ENCODE measurements at regions not wholly inside any gene's neighbourhood (a gene's known extent, or its start where the extent isn't known, plus 50 kb on each side); places are given as distances from the start of the nearest gene placed in this dataset.

DNA sequence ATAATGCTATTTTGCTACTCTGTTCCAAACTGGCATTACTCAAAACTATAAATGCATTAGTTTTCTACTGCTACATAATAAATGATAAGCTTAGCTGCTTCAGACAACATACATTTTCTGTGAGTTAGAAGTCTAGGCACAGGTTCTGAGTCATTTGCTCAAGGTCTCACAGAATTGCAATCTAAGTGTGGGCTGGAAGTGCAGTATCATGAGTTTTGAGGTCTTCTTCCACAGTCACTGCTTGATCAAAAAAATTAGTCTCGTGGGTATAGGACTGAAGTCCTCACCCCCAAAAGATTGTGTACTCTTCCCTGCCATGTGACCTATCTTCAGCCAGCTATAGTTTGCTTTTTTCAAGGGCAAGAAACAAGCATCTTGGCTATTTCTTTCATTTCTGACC is 676.9 kb downstream of the ADCYAP1 start:
- no peaks in the 10 kb centered on the region for H3K4me1 ChIP-seq (ENCODE audit: insufficient read depth, low read length)
- Mint-ChIP-seq H3K36me3 (no peaks in the 10 kb centered on the region), H3K4me1 (peaks cover 0 to 2% (median 0%) of the 10 kb centered on the region in 4 donors), H3K4me3 (no peak overlapping the region), H3K27me3 (peaks cover 2 to 6% of the 10 kb centered on the region in 2 donors), H3K9me3 (no peaks in the 10 kb centered on the region), H3K27ac (no peak overlapping the region)
- H3K27me3 ChIP-seq (ENCODE audit: insufficient read depth, low read length): no peaks in the 10 kb centered on the region
- no peak overlapping the region for H3K4me3 ChIP-seq (ENCODE audit: low read length in 2 of 2)
- no peak for DNase-seq
- intact Hi-C loops (cut with micrococcal nuclease): no loop called here
- H3K36me3 ChIP-seq (ENCODE audit: insufficient read depth, low read length): no peaks in the 10 kb centered on the region
- H3K27ac ChIP-seq (ENCODE audit: low read depth, low read length): no peak overlapping the region
- no peaks in the 10 kb centered on the region for H3K9me3 ChIP-seq (ENCODE audit: control insufficient read depth in 1 of 2, low read length in 2 of 2)
- POLR2A ChIA-PET (ENCODE audit: partially characterized antibody): no interaction called here
- CTCF ChIA-PET (ENCODE audit: partially characterized antibody): no interaction called here

DNA sequence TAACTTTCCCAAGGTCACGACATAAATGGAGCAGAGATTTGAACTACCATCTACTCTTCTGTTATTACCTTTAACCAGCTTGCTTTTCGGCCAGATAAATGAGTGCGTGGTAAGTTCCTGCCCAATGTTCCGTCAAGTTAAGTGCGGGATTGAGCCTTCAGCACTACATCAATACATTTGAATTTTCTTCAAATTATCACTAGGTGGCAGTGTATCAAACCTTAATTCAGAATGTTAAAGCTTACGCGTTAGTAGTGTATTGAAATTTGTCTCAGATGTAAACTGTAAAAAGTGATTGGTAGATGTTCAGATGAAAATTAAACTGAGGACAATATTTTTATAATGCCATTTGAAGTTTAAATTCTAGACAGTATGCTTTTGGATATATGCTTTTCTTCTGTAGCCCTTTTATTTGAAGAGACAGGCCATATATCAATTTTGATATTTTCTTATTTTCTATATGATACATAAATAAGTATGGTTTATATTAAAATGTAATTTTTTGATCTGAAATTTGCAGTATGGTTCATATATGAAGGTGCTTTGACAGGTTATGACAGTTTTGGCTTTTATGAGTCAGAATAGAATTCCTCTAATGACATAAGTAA is 681.3 kb downstream of the ADCYAP1 start:
- POLR2A ChIA-PET (ENCODE audit: partially characterized antibody): no interaction called here
- H3K36me3 Mint-ChIP-seq: no peaks in the 10 kb centered on the region
- DNase-seq: peak in 1 of 5 donors; percentile 2

DNA sequence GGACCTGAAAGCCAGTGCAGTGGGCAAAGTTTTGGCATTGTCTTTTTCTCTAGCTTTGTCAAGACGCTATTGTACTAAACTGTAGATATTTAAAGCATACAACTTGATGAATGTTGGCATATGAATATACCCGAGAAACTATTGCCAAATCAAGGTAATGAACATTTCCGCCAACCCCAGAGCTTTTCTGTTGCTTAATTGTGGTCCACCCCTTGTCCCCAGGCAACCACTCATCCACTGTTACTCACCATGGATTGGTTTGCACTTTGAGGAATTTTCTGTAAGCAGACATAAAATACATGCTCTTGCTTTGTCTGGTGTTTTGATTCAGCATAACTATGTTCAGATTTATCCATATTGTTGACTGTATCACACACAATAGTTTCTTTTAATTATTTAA is 688.4 kb downstream of the ADCYAP1 start:
- Mint-ChIP-seq H3K27ac (no peak overlapping the region), H3K4me3 (no peak overlapping the region), H3K27me3 (no peaks in the 10 kb centered on the region), H3K4me1 (peaks cover 0 to 1% (median 0%) of the 10 kb centered on the region in 4 donors), H3K9me3 (peaks cover 0 to 2% (median 0%) of the 10 kb centered on the region in 8 donors), H3K36me3 (no peaks in the 10 kb centered on the region)
- ChIA-PET POLR2A (ENCODE audit: partially characterized antibody) (no interaction called here), CTCF (ENCODE audit: partially characterized antibody) (no interaction called here)
- no peak for DNase-seq
- H3K36me3 ChIP-seq (ENCODE audit: insufficient read depth, low read length): no peaks in the 10 kb centered on the region
- H3K27ac ChIP-seq (ENCODE audit: low read depth, low read length): no peak overlapping the region
- intact Hi-C loops (cut with micrococcal nuclease): no loop called here
- no peaks in the 10 kb centered on the region for H3K9me3 ChIP-seq (ENCODE audit: control insufficient read depth in 1 of 2, low read length in 2 of 2)
- H3K27me3 ChIP-seq (ENCODE audit: insufficient read depth, low read length): no peaks in the 10 kb centered on the region
- H3K4me3 ChIP-seq (ENCODE audit: low read length in 2 of 2): no peak overlapping the region
- no peaks in the 10 kb centered on the region for H3K4me1 ChIP-seq (ENCODE audit: insufficient read depth, low read length)

More for the DNA sequence above, 681.3 kb downstream of the ADCYAP1 start:
- Histone ChIP-seq H3K4me1 (ENCODE audit: insufficient read depth, low read length) (no peaks in the 10 kb centered on the region), H3K27ac (ENCODE audit: low read depth, low read length) (no peak overlapping the region), H3K27me3 (ENCODE audit: insufficient read depth, low read length) (no peaks in the 10 kb centered on the region), H3K4me3 (ENCODE audit: low read length in 2 of 2) (no peak overlapping the region), H3K36me3 (ENCODE audit: insufficient read depth, low read length) (no peaks in the 10 kb centered on the region), H3K9me3 (ENCODE audit: control insufficient read depth in 1 of 2, low read length in 2 of 2) (no peaks in the 10 kb centered on the region)
- Mint-ChIP-seq H3K9me3 (no peaks in the 10 kb centered on the region), H3K4me3 (no peak overlapping the region), H3K27me3 (peaks cover 2 to 3% of the 10 kb centered on the region in 2 donors), H3K27ac (no peak overlapping the region), H3K4me1 (peaks cover 0 to 2% (median 0%) of the 10 kb centered on the region in 4 donors)
- CTCF ChIA-PET (ENCODE audit: partially characterized antibody): interaction anchor here (1.2 to 1.9 kb wide), 5 partner anchors 11 to 961 kb away, joined by 3 to 9 read pairs (median 4); no protein-coding TSS in a partner anchor
- intact Hi-C loops (cut with micrococcal nuclease): loop anchor here (1.0 kb wide), 2 partner anchors 956 to 961 kb away; no protein-coding TSS in a partner anchor

DNA sequence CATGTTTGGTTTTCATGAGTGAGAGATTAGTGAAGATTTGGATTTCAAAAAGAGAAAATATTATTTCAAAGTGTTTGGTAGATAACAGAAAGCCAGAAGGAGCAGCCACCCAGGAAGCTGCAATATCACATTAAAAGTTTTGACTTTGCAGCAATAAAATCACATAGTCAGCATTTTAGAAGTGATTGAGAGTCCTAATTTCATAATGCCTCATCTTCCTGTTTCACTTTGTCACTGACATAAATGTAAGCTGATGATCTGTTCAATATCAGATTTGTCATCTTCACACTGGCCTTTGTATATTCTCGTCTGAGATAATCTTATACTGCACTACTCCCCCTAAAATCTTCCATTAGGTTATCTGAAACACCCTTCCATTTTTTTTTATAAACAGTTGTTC is 690.5 kb downstream of the ADCYAP1 start:
- ChIA-PET CTCF (ENCODE audit: partially characterized antibody) (no interaction called here), POLR2A (ENCODE audit: partially characterized antibody) (no interaction called here)
- intact Hi-C loops (cut with micrococcal nuclease): no loop called here
- Mint-ChIP-seq H3K27ac (no peak overlapping the region), H3K36me3 (no peaks in the 10 kb centered on the region), H3K9me3 (peaks cover 0 to 2% (median 0%) of the 10 kb centered on the region in 8 donors), H3K27me3 (no peaks in the 10 kb centered on the region), H3K4me1 (peaks cover 0 to 1% (median 0%) of the 10 kb centered on the region in 4 donors), H3K4me3 (no peak overlapping the region)
- no peaks in the 10 kb centered on the region for H3K27me3 ChIP-seq (ENCODE audit: insufficient read depth, low read length)
- DNase-seq: no peak
- no peak overlapping the region for H3K4me3 ChIP-seq (ENCODE audit: low read length in 2 of 2)
- H3K27ac ChIP-seq (ENCODE audit: low read depth, low read length): no peak overlapping the region
- no peaks in the 10 kb centered on the region for H3K36me3 ChIP-seq (ENCODE audit: insufficient read depth, low read length)
- no peaks in the 10 kb centered on the region for H3K9me3 ChIP-seq (ENCODE audit: control insufficient read depth in 1 of 2, low read length in 2 of 2)
- H3K4me1 ChIP-seq (ENCODE audit: insufficient read depth, low read length): no peaks in the 10 kb centered on the region

DNA sequence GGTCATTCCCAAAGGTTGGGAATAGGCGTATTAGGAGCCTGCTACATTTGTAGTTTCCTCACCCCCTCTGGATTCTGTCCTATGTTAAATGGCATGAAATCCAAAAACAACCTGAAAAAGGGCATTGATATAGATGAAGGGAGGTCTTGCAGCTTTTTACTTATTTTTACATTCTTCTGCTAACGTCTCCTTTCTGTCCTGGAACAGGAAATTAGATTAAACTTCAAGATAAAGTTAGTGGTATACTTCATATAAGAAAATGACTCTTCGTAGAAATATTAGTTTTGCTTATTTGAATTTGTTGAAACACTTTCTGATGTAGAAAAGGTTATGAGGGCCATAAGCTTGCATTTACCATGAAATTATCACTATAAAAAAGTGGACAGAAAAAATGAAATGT is 694.5 kb downstream of the ADCYAP1 start:
- no peak overlapping the region for H3K27ac ChIP-seq (ENCODE audit: low read depth, low read length)
- H3K27ac Mint-ChIP-seq: no peak overlapping the region
- intact Hi-C loops (cut with micrococcal nuclease): no loop called here

DNA sequence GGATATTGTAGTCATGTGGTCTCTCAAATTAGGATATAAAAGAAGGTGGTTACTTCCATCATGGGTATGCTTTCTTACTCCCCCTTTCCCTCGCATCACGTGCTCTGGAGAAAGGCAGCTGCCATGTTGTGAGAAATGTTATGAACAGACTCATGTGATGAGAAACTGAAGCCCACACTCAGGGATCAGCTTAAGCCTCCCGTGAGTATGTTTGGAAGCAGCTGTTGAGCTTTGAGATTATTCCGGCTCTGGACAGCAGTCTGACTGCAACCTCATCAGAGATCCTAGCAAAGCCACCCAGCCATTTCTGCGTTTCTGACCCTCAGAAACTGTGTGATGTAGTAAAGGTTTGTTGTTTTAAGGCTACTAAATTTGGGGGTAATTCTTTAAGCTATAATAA is 700.1 kb downstream of the ADCYAP1 start:
- H3K27ac ChIP-seq (ENCODE audit: low read depth, low read length): no peak overlapping the region
- no peak overlapping the region for H3K27ac Mint-ChIP-seq
- no peaks in the 10 kb centered on the region for H3K4me1 ChIP-seq (ENCODE audit: insufficient read depth, low read length)
- peaks cover 0 to 8% (median 0%) of the 10 kb centered on the region in 8 donors for H3K9me3 Mint-ChIP-seq
- H3K36me3 Mint-ChIP-seq: no peaks in the 10 kb centered on the region
- H3K4me3 ChIP-seq (ENCODE audit: low read length in 2 of 2): no peak overlapping the region
- DNase-seq: no peak
- H3K4me1 Mint-ChIP-seq: no peaks in the 10 kb centered on the region
- no peaks in the 10 kb centered on the region for H3K27me3 Mint-ChIP-seq
- H3K27me3 ChIP-seq (ENCODE audit: insufficient read depth, low read length): no peaks in the 10 kb centered on the region
- H3K9me3 ChIP-seq (ENCODE audit: control insufficient read depth in 1 of 2, low read length in 2 of 2): no peaks in the 10 kb centered on the region
- intact Hi-C loops (cut with micrococcal nuclease): no loop called here
- no peaks in the 10 kb centered on the region for H3K36me3 ChIP-seq (ENCODE audit: insufficient read depth, low read length)
- CTCF ChIA-PET (ENCODE audit: partially characterized antibody): no interaction called here
- H3K4me3 Mint-ChIP-seq: no peak overlapping the region
- POLR2A ChIA-PET (ENCODE audit: partially characterized antibody): no interaction called here

More for the DNA sequence above, 694.5 kb downstream of the ADCYAP1 start:
- Mint-ChIP-seq H3K27me3 (no peaks in the 10 kb centered on the region), H3K4me1 (peaks cover 0 to 1% (median 0%) of the 10 kb centered on the region in 4 donors), H3K4me3 (no peak overlapping the region), H3K9me3 (peaks cover 0 to 2% (median 0%) of the 10 kb centered on the region in 8 donors), H3K36me3 (no peaks in the 10 kb centered on the region)
- CTCF ChIA-PET (ENCODE audit: partially characterized antibody): no interaction called here
- no peaks in the 10 kb centered on the region for H3K4me1 ChIP-seq (ENCODE audit: insufficient read depth, low read length)
- no peaks in the 10 kb centered on the region for H3K9me3 ChIP-seq (ENCODE audit: control insufficient read depth in 1 of 2, low read length in 2 of 2)
- H3K36me3 ChIP-seq (ENCODE audit: insufficient read depth, low read length): no peaks in the 10 kb centered on the region
- no peaks in the 10 kb centered on the region for H3K27me3 ChIP-seq (ENCODE audit: insufficient read depth, low read length)
- POLR2A ChIA-PET (ENCODE audit: partially characterized antibody): no interaction called here
- no peak for DNase-seq
- no peak overlapping the region for H3K4me3 ChIP-seq (ENCODE audit: low read length in 2 of 2)

DNA sequence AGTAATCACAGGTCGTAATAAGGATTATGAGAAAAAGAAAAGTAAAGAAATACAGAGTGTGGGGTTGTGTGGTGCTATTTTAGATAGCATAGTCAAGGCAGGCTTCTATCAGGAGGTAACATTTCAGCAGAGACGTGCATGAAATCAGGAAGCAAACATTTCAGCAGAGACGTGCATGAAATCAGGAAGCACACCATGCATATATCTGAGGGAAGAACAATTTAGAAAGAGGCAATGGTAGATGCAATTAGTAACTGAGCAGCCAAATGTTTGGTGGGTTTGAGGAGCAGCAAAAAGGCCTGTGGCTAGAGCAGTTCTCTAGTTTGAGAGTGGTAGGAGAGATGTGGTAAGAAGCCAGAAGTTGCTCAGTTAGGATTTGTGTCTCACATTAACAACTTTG is 713.7 kb downstream of the ADCYAP1 start:
- Mint-ChIP-seq H3K4me3 (peak overlapping the region in 1 of 8 donors; percentile 13), H3K4me1 (no peaks in the 10 kb centered on the region), H3K27ac (no peak overlapping the region), H3K9me3 (peaks cover 0 to 6% (median under 1%) of the 10 kb centered on the region in 8 donors), H3K36me3 (no peaks in the 10 kb centered on the region), H3K27me3 (no peaks in the 10 kb centered on the region)
- no peak overlapping the region for H3K4me3 ChIP-seq (ENCODE audit: low read length in 2 of 2)
- DNase-seq: no peak
- H3K9me3 ChIP-seq (ENCODE audit: control insufficient read depth in 1 of 2, low read length in 2 of 2): no peaks in the 10 kb centered on the region
- ChIA-PET CTCF (ENCODE audit: partially characterized antibody) (no interaction called here), POLR2A (ENCODE audit: partially characterized antibody) (no interaction called here)
- no peaks in the 10 kb centered on the region for H3K27me3 ChIP-seq (ENCODE audit: insufficient read depth, low read length)
- H3K4me1 ChIP-seq (ENCODE audit: insufficient read depth, low read length): no peaks in the 10 kb centered on the region
- intact Hi-C loops (cut with micrococcal nuclease): no loop called here
- H3K36me3 ChIP-seq (ENCODE audit: insufficient read depth, low read length): no peaks in the 10 kb centered on the region
- no peak overlapping the region for H3K27ac ChIP-seq (ENCODE audit: low read depth, low read length)
